Aorta (tissue), 5 donors: ENCODE measurements at regions not wholly inside any gene's neighbourhood (a gene's known extent, or its start where the extent isn't known, plus 50 kb on each side); places are given as distances from the start of the nearest gene placed in this dataset.

Experiments used
- ATAC-seq: fragments of 200-7000 bp; cut with Tn5 transposase; one replicate; pipeline ENCODE4 v1.9.1; 2022; ENCODE audit warnings: moderate library complexity; ENCODE audit not compliant: low FRiP score
- DNase-seq, 2 donors: peaks; one replicate each; pipeline ENCODE4 v3.0.0-alpha.2; 2020
- H3K27ac ChIP-seq, 2 donors: one replicate each; pipeline ENCODE4 v1.5.1; 2013; ENCODE audit warnings: low read length in 2 of 2, mild to moderate bottlenecking in 2 of 2, moderate library complexity in 2 of 2, control low read depth in 1 of 2, inconsistent platforms in 1 of 2, low read depth in 1 of 2
- H3K27me3 ChIP-seq, 2 donors: one replicate each; pipeline ENCODE4 v1.6.1; 2013; ENCODE audit warnings: control low read depth in 1 of 2, low read length in 1 of 2, mild to moderate bottlenecking in 1 of 2, moderate library complexity in 1 of 2; ENCODE audit not compliant: insufficient read depth in 2 of 2, control insufficient read depth in 1 of 2
- H3K36me3 ChIP-seq, 2 donors: one replicate each; pipeline ENCODE4 v1.6.1; 2013; ENCODE audit warnings: control low read depth in 1 of 2, low read length in 1 of 2, mild to moderate bottlenecking in 1 of 2; ENCODE audit not compliant: insufficient read depth in 2 of 2, control insufficient read depth in 1 of 2
- H3K4me1 ChIP-seq, 2 donors: one replicate each; pipeline ENCODE4 v1.6.1; 2013; ENCODE audit warnings: low read length in 2 of 2, control low read depth in 1 of 2, mild to moderate bottlenecking in 1 of 2, moderate library complexity in 1 of 2; ENCODE audit not compliant: insufficient read depth in 2 of 2, control insufficient read depth in 1 of 2
- H3K4me3 ChIP-seq, 2 donors: one replicate each; pipeline ENCODE4 v1.5.1; 2013; ENCODE audit warnings: low read length in 2 of 2, control low read depth in 1 of 2, mild to moderate bottlenecking in 1 of 2
- H3K9me3 ChIP-seq: one replicate; pipeline ENCODE4 v1.6.1; 2013; ENCODE audit warnings: mild to moderate bottlenecking, low read length; ENCODE audit not compliant: control insufficient read depth
- WGBS, 2 donors: extraction: QIAGEN DNeasy Blood & Tissue Kit; methylation state at CpG; one replicate each; pipeline ENCODE4 v1.1.7; 2013; 5-methylcytosine and 5-hydroxymethylcytosine counted together
- intact Hi-C, 2 donors: fragments of 100-400 bp; cut with DNase I; formaldehyde crosslinking; loops; one replicate each; pipeline versions ENCODE4 v1.14.2 to v1.15.0; 2022
- donor health status: healthy with polysubstance abuse.
- donor health status: Bipolar disorder and iron deficiency.
- donor health status: DM: no; HTN: no; CAD: no.
- donor health status: DM: no; HTN: no; CAD: no.
- donor health status: DM: yes; HTN: yes; CAD: no.

DNA sequence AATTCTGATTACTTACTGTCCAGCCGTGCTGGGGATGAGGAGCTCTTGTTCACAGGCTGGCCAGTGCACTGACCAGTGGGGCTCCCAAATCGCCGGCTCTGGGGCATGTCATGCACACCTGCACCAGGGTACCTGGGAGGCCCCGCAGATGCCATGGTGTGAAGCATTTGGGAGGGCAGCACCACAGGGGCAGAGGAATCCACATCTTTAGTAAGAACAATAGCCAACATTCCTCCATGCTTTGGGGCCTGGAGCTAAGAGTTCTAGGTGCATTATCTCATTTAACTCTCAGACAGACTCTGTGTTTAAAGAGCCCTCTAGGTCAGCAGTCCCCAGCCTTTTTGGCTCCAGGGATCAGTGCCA, 104.2 kb downstream of the ACKR3 start:
- no peaks in the 10 kb centered on the region for H3K36me3 ChIP-seq
- DNase-seq, result no peak
- H3K9me3 ChIP-seq, result no peaks in the 10 kb centered on the region
- H3K4me3 ChIP-seq, result no peak overlapping the region
- H3K27me3 ChIP-seq, result no peaks in the 10 kb centered on the region
- no peak overlapping the region for H3K27ac ChIP-seq
- no peak for ATAC-seq
- 95 to 100% methylated on average over 4 of the region's 4 CpGs for WGBS, 2 donors
- peaks cover 4 to 8% of the 10 kb centered on the region in 2 donors for H3K4me1 ChIP-seq
- intact Hi-C loops, result loop anchor here in 1 of 2 donors (10.0 kb wide), 1 partner anchor 111 kb away; no protein-coding TSS in a partner anchor

DNA sequence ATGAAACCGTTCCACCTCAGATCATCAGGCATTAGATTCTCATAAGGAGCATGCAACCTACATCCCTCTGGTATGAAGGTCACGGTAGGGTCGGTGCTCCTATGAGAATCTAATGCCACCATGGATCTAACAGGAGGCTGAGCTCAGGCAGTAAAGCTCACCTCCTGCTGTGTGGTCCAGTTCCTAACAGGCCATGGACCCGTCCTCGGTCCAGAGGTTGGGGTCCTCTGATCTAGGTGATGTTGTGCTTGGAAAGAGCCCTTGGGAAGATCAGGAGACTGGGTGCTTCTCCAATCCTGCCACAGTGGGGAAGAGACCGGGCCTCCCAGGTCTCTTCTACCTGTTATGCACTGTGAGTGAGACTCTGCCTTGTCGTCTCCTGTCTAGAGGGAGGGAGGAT, 104.6 kb downstream of the ACKR3 start:
- peak overlapping the region in 1 of 2 donors; percentile 61 for H3K27ac ChIP-seq
- H3K4me1 ChIP-seq, result peaks cover 4 to 8% of the 10 kb centered on the region in 2 donors
- no peak for DNase-seq
- no peak overlapping the region for H3K4me3 ChIP-seq
- no peaks in the 10 kb centered on the region for H3K27me3 ChIP-seq
- no peaks in the 10 kb centered on the region for H3K9me3 ChIP-seq
- ATAC-seq, result no peak
- intact Hi-C loops, result loop anchor here in 1 of 2 donors (10.0 kb wide), 1 partner anchor 111 kb away; no protein-coding TSS in a partner anchor
- no peaks in the 10 kb centered on the region for H3K36me3 ChIP-seq
- 96 to 97% methylated on average over 7 of the region's 7 CpGs for WGBS, 2 donors

DNA sequence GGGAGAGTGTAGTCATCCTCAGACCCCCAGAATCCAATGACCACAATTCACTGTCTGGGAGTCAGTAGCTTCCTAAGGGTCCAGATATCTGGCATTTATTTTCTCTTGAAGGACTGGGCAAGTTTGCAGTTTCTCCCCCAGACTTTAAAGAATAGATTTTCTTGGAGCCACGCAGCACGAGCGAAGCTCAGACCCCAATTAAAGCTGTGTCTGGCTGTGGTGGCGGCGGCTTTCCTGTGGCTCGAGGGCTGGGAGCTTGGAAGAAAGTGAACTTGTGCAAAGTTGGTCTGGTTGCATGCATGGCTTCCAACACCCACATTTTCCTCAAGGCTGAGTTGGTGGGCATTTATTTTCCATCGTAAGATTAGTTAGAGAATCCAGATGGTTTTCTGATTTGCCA, 105.0 kb downstream of the ACKR3 start:
- ATAC-seq (no peak), DNase-seq (no peak)
- no peaks in the 10 kb centered on the region for H3K36me3 ChIP-seq
- peak overlapping the region in 1 of 2 donors; percentile 61 for H3K27ac ChIP-seq
- intact Hi-C loops, result loop anchor here (1.0 to 10.0 kb wide), 2 partner anchors 32 to 110 kb away; no protein-coding TSS in a partner anchor
- WGBS, 2 donors, result 30 to 41% methylated on average over 7 of the region's 7 CpGs
- no peaks in the 10 kb centered on the region for H3K9me3 ChIP-seq
- peaks cover 4 to 8% of the 10 kb centered on the region in 2 donors for H3K4me1 ChIP-seq
- H3K27me3 ChIP-seq, result no peaks in the 10 kb centered on the region
- no peak overlapping the region for H3K4me3 ChIP-seq

DNA sequence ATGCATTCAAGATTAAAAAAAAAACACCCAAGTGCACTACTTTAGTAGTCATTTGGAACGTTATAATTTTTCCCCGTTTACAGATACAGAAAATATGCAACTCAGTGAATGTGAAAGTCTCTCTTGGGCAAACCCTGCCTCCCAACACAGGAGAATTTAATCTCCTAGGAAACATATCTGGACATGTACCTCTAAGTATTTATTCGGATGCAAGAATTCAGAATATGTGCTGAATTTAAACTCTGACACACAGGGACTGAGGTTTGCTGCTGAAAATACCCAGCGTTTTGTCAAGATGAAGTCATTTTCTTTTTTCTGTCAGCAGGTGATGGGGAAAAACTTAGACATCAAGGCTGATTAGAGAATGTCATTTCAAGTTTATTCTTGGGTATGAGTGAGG, 105.4 kb downstream of the ACKR3 start:
- DNase-seq (no peak), ATAC-seq (no peak)
- Histone ChIP-seq H3K4me1 (peaks cover 4 to 8% of the 10 kb centered on the region in 2 donors), H3K9me3 (no peaks in the 10 kb centered on the region), H3K4me3 (no peak overlapping the region), H3K36me3 (no peaks in the 10 kb centered on the region), H3K27ac (no peak overlapping the region), H3K27me3 (no peaks in the 10 kb centered on the region)
- 6 to 7% methylated on average over 4 of the region's 4 CpGs for WGBS, 2 donors
- intact Hi-C loops, result loop anchor here (1.0 to 10.0 kb wide), 2 partner anchors 33 to 110 kb away; no protein-coding TSS in a partner anchor

DNA sequence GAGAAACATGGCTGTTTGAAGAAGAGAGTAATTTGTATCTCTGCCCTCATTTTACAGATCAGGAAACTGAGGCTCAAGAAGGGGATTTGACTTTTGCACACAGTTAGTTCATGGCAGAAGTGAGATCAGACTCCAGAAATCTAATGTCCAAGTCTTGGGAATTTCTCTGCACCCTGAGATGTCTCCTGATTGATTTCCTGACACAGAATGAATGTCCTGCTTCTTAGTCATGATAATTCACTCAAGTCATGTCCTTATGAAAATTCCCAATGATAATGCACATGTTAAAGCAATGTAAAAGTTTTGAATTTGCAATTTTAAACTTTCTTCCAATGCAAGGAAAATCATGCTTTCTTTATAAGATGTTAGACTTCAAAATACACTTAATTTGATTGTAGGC, 105.9 kb downstream of the ACKR3 start:
- no peaks in the 10 kb centered on the region for H3K27me3 ChIP-seq
- ATAC-seq, result no peak
- H3K36me3 ChIP-seq, result no peaks in the 10 kb centered on the region
- no peak overlapping the region for H3K4me3 ChIP-seq
- H3K27ac ChIP-seq, result peak overlapping the region in 1 of 2 donors; percentile 45
- peaks cover 4 to 8% of the 10 kb centered on the region in 2 donors for H3K4me1 ChIP-seq
- H3K9me3 ChIP-seq, result no peaks in the 10 kb centered on the region
- intact Hi-C loops, result loop anchor here (1.0 to 10.0 kb wide), 2 partner anchors 33 to 109 kb away; no protein-coding TSS in a partner anchor
- DNase-seq, result no peak

DNA sequence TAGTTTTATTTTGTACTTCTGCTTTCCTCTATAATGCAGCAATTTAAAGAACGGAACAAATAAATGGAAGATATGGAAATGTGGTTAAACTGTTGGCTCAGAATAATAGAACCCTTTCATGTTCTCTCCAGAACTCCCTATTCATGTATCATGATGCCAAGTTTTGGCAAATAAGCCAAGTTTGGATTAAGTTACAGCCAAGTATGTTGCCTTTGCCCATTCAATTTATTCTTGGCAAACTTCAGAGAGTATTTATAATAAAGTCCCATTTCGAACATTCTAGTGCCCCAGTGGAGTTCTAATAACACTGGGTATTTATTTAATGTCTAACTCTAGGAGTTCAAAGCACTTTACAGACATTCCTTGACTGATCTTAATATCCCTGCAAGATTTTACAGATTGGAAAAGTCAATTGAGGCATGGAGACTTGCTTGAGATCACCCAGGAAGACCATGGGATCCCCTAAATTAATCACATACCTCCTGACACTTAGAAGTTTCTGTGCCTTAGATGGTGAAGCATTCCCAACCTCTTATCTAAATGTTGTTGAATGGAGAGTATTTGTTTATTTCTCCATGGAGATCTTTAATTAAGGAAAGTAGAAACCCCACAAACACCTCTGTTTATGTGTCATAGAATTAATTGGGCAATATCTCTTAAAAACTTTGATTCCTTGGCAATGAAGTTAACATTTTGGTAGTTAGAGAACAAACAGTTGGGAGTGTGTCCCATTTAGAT, 106.7 kb downstream of the ACKR3 start:
- no peaks in the 10 kb centered on the region for H3K27me3 ChIP-seq
- 0 to 5% methylated on average over 2 of the region's 2 CpGs for WGBS, 2 donors
- no peak for ATAC-seq

DNA sequence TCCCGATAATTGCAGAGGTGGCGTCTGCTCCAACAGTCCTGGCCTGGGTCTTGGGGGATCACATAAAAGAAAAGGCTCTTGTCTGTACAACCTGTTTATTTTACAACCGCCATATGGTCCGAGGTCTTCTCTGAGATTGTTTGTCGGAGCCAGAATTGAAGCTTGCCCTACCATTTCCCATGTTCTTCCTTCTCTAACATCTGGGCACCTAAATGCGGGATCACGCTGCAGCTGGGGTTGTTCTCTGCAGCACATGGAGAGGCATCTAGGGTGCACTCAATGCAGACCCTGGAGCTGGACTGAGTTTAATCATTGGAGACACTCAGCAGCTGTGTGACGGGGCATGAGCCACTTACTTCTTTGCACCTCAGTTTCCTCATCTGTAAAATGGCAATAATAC, 107.7 kb downstream of the ACKR3 start:
- no peaks in the 10 kb centered on the region for H3K9me3 ChIP-seq
- no peak overlapping the region for H3K27ac ChIP-seq
- DNase-seq (no peak), ATAC-seq (no peak)
- intact Hi-C loops, result loop anchor here in 1 of 2 donors (10.0 kb wide), 1 partner anchor 107 kb away; no protein-coding TSS in a partner anchor
- H3K27me3 ChIP-seq, result no peaks in the 10 kb centered on the region
- H3K4me3 ChIP-seq, result no peak overlapping the region
- H3K4me1 ChIP-seq, result peaks cover 4 to 8% of the 10 kb centered on the region in 2 donors
- H3K36me3 ChIP-seq, result no peaks in the 10 kb centered on the region
- WGBS, 2 donors, result 95 to 96% methylated on average over 8 of the region's 8 CpGs

More for the DNA sequence above, 106.7 kb downstream of the ACKR3 start:
- no peak overlapping the region for H3K4me3 ChIP-seq
- peaks cover 4 to 8% of the 10 kb centered on the region in 2 donors for H3K4me1 ChIP-seq
- intact Hi-C loops, result loop anchor here in 1 of 2 donors (10.0 kb wide), 1 partner anchor 108 kb away; no protein-coding TSS in a partner anchor
- no peaks in the 10 kb centered on the region for H3K36me3 ChIP-seq
- no peak overlapping the region for H3K27ac ChIP-seq
- no peaks in the 10 kb centered on the region for H3K9me3 ChIP-seq
- no peak for DNase-seq

DNA sequence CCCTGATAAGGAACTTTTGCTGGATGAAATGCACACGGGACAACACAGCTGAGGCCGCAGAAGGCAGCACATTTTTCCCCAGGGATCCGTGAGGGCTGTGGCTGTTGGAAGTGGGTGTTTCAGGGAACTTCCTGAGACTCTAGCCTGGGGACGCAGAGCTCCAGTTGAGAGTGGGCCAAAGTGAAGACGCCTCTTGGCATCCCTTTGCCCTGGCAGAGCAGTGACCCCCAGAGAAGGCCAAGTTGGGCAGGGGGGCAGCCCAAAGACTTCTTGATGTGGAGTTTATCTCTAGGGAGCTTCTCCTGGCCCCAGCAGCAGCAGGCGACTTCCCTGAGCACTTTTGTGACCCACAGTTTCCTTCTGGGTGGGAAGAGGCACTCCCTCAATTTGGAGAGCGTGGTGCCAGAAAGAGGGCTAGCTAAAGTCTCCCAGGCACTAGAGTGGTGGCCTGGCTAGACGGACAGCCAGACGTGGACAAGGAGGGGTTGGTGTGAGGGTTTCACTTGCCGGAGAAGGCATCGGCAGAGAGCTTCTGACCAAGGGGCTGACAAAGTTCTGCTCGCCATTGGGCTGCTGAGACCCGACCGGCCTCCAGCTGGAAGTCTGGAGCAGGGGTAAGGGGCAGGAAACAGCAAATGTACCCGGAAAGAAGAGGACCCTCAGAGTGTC, 108.8 kb downstream of the ACKR3 start:
- intact Hi-C loops, result loop anchor here in 1 of 2 donors (10.0 kb wide), 1 partner anchor 106 kb away; no protein-coding TSS in a partner anchor
- H3K4me1 ChIP-seq, result peaks cover 4 to 8% of the 10 kb centered on the region in 2 donors
- no peak overlapping the region for H3K27ac ChIP-seq
- 66 to 68% methylated on average over 15 of the region's 15 CpGs for WGBS, 2 donors
- no peak overlapping the region for H3K4me3 ChIP-seq
- no peaks in the 10 kb centered on the region for H3K36me3 ChIP-seq
- ATAC-seq, result no peak
- no peaks in the 10 kb centered on the region for H3K27me3 ChIP-seq
- DNase-seq, result peak in 1 of 2 donors; percentile 54
- H3K9me3 ChIP-seq, result no peaks in the 10 kb centered on the region
